ENCODE measurements at regions not wholly inside any gene's neighbourhood (a gene's known extent, or its start where the extent isn't known, plus 50 kb on each side); places are given as distances from the start of the nearest gene placed in this dataset.

DNA sequence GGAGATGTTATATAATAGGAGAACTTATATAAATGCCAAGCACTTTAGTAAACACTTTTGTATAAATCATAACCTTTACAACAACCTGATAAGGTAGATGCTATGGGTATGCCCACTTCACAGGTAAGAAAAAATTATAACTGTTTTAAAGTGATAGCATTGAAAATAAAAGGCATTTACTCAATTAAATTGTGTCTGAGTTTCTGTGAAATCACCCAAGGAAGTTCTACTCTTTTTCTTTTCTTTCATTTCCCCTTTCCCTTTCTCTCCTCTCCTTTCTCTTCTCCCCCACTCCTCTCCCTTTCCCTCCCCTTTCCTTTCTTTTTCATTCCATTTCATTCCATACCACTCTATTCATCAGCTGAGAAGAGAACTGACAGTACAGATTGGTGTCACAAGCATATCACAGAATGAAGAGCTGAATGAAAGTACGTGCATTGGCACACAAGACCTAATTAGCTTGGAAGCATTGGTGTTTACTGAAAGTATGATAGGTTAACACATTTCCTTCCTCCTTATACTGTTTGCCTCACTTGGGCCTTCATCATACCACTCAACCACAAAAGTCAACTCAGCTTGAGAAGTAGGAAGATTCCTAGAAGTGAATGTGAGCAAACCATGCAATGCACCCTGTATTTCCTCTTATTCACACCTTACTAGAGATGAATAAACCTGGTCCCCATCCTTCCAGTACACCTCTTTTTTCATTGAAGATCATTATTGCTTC, 117.9 kb upstream of the AGR3 start:
- no peaks in the 10 kb centered on the region for H3K4me1 ChIP-seq (ENCODE audit: control insufficient read depth, insufficient read depth, low read length)
- H3K9ac ChIP-seq (ENCODE audit: low read depth, low read length), result no peak overlapping the region
- no peaks in the 10 kb centered on the region for H3K9me3 ChIP-seq (ENCODE audit: control insufficient read depth, insufficient read depth, low read length)
- H3K27me3 ChIP-seq (ENCODE audit: control insufficient read depth, insufficient read depth, low read length), result no peaks in the 10 kb centered on the region
- H3K4me3 ChIP-seq (ENCODE audit: low read depth, low read length), result no peak overlapping the region
- H3K36me3 ChIP-seq (ENCODE audit: control insufficient read depth, insufficient read depth, low read length), result no peaks in the 10 kb centered on the region
- no peak overlapping the region for H3K27ac ChIP-seq (ENCODE audit: low read depth, low read length)

DNA sequence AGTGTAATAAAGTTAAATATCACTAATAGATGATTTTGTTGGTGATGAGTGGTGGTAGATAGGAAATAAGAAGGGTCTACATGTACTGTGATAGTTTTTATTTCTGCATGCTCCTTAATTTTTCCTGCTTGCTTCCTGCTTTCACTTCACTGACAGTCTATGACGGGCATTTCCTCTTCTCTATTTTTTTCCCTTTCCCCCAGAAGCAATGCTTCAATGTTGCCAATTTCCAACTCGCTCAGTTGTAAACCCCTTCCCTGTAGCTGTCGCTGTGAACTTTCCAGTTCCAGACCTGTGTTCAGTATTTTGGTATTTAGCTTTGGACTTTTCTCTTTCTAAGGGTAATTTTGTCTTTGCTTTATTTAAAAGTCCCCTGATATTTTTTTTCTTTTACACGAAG, 123.5 kb upstream of the AGR3 start:
- Histone ChIP-seq H3K4me1 (ENCODE audit: control insufficient read depth, insufficient read depth, low read length) (no peaks in the 10 kb centered on the region), H3K9ac (ENCODE audit: low read depth, low read length) (no peak overlapping the region), H3K4me3 (ENCODE audit: low read depth, low read length) (no peak overlapping the region), H3K9me3 (ENCODE audit: control insufficient read depth, insufficient read depth, low read length) (no peaks in the 10 kb centered on the region), H3K27me3 (ENCODE audit: control insufficient read depth, insufficient read depth, low read length) (no peaks in the 10 kb centered on the region), H3K27ac (ENCODE audit: low read depth, low read length) (no peak overlapping the region), H3K36me3 (ENCODE audit: control insufficient read depth, insufficient read depth, low read length) (no peaks in the 10 kb centered on the region)

DNA sequence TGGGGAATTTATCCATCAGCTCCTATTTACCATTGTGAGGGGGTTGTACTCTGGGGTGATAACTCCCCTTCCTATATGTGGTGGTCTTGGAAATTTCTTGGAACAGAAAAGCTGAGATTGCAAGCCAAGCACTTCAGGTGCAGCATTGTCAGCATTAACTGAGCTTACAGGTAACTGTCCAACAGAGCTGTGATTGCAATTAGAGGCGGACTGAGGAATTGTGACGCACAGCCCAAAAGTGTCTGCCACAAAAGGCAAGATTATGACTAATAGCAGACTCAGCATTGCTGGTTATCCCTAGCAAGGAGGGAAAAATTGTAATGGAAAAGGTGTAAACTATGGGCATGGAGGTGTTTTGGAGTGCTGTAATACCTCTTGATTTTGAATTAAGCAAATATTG, 126.1 kb upstream of the AGR3 start:
- Histone ChIP-seq H3K36me3 (ENCODE audit: control insufficient read depth, insufficient read depth, low read length) (no peaks in the 10 kb centered on the region), H3K9me3 (ENCODE audit: control insufficient read depth, insufficient read depth, low read length) (no peaks in the 10 kb centered on the region), H3K4me3 (ENCODE audit: low read depth, low read length) (no peak overlapping the region), H3K27ac (ENCODE audit: low read depth, low read length) (no peak overlapping the region), H3K4me1 (ENCODE audit: control insufficient read depth, insufficient read depth, low read length) (no peaks in the 10 kb centered on the region), H3K9ac (ENCODE audit: low read depth, low read length) (no peak overlapping the region), H3K27me3 (ENCODE audit: control insufficient read depth, insufficient read depth, low read length) (no peaks in the 10 kb centered on the region)

DNA sequence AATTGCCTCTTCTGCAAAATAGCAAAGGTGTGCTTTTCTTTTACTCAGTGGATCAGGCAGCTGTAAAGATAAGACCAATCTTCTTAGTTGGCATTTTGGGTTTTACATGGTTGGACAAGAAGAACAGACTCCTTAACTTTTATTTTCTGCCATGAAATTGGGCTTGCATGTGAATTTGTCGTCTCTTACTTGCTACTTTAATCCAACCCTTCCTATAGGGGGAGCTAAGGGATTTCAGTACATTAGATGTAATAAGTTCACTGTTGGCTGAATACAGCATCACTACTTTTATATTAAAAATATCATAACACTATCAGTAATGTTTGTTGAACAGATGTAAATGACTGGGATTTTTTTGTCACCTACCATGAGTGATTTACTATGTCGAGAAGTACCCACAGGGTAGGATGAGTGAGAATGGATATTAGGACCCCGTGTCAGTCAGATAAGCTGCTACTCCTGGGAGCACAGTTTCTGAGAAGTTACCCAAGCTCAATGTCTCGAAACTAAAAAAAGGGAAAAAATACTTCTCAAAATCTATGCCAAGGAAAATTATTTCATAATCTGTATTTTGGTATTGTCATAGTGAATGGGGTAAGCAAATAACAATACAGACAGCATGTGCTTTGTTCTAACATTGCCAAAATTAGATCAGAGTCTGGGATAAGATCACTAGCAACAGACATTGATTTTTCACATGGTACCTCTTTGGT, 127.4 kb upstream of the AGR3 start:
- H3K4me1 ChIP-seq (ENCODE audit: control insufficient read depth, insufficient read depth, low read length), result no peaks in the 10 kb centered on the region
- H3K9ac ChIP-seq (ENCODE audit: low read depth, low read length), result no peak overlapping the region
- no peaks in the 10 kb centered on the region for H3K36me3 ChIP-seq (ENCODE audit: control insufficient read depth, insufficient read depth, low read length)
- H3K27me3 ChIP-seq (ENCODE audit: control insufficient read depth, insufficient read depth, low read length), result no peaks in the 10 kb centered on the region
- no peak overlapping the region for H3K27ac ChIP-seq (ENCODE audit: low read depth, low read length)
- no peak overlapping the region for H3K4me3 ChIP-seq (ENCODE audit: low read depth, low read length)
- no peaks in the 10 kb centered on the region for H3K9me3 ChIP-seq (ENCODE audit: control insufficient read depth, insufficient read depth, low read length)

DNA sequence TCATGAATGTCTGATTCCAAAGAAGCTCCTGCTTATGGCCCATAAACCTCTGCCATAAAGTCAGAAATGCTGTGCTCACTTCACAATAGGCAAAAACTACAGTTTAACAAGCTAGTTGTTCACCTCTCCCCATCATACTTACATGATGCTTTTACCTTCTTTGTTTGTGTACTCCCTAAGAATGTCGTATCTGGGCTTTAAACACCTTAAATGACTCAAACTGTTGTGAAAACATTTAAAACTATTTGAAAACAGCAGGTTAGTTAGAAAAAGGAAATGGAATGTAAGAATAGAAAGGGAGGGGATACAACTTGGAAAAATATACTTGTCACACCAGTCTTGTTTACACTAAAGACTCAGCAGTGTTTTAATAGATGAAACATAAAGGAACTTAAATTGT, 128.2 kb upstream of the AGR3 start:
- no peak overlapping the region for H3K27ac ChIP-seq (ENCODE audit: low read depth, low read length)

DNA sequence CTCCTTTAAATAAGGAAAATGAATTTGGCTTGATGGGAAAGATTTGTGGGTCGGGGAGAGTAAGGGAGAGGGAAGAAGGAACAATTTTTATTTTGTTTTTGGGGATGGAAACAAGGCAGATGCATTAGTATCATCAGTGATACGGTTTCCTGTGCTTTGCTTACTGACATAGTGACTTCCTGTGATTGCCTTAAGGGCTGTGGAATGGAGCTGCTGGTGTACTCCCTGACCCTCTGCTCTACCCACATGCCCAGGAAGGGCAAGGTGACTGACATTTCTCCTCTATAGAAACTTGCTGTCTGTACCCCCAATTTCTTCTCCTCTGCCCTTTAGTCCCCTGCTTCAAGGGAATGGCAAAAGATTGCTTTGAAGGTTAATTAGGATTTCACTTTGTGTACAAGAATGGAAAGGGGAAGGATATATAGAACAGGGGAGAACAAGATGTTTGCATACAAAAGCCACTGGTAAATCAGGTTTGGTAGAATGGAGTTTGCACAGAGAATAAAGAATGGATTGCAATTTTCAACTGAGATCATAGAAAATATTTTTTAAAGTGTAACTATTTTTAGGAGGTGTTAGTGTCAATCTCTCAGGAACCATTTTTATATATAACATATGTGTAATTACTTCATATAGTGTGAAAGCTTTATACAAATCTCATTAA, 129.0 kb upstream of the AGR3 start:
- Histone ChIP-seq H3K27ac (ENCODE audit: low read depth, low read length) (no peak overlapping the region), H3K36me3 (ENCODE audit: control insufficient read depth, insufficient read depth, low read length) (no peaks in the 10 kb centered on the region), H3K9ac (ENCODE audit: low read depth, low read length) (no peak overlapping the region), H3K4me1 (ENCODE audit: control insufficient read depth, insufficient read depth, low read length) (no peaks in the 10 kb centered on the region), H3K4me3 (ENCODE audit: low read depth, low read length) (no peak overlapping the region), H3K9me3 (ENCODE audit: control insufficient read depth, insufficient read depth, low read length) (no peaks in the 10 kb centered on the region), H3K27me3 (ENCODE audit: control insufficient read depth, insufficient read depth, low read length) (no peaks in the 10 kb centered on the region)

More for the DNA sequence above, 128.2 kb upstream of the AGR3 start:
- no peaks in the 10 kb centered on the region for H3K36me3 ChIP-seq (ENCODE audit: control insufficient read depth, insufficient read depth, low read length)
- no peaks in the 10 kb centered on the region for H3K9me3 ChIP-seq (ENCODE audit: control insufficient read depth, insufficient read depth, low read length)
- no peaks in the 10 kb centered on the region for H3K4me1 ChIP-seq (ENCODE audit: control insufficient read depth, insufficient read depth, low read length)
- no peaks in the 10 kb centered on the region for H3K27me3 ChIP-seq (ENCODE audit: control insufficient read depth, insufficient read depth, low read length)
- H3K4me3 ChIP-seq (ENCODE audit: low read depth, low read length), result no peak overlapping the region
- H3K9ac ChIP-seq (ENCODE audit: low read depth, low read length), result no peak overlapping the region

DNA sequence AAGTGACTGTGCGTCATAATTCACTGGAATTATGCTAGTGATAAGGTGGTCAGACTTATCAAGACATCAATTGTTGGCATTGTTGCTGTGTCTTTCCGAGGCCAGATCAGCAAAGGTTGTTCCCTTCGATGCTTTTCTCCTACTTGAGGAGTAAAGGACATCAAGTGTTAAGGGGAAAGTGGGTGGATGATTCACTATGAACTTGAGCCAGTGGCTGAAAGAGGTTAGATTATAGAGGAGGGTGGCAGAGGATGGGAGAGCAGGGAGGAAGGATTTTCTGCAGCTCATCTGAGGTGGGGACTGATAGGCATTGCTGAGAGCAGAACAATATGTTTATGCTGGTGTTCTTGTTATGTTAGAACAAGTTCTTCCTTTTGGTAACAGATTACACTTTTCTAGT, 131.4 kb upstream of the AGR3 start:
- H3K27ac ChIP-seq (ENCODE audit: low read depth, low read length), result no peak overlapping the region
- H3K9ac ChIP-seq (ENCODE audit: low read depth, low read length), result no peak overlapping the region
- no peak overlapping the region for H3K4me3 ChIP-seq (ENCODE audit: low read depth, low read length)
- H3K27me3 ChIP-seq (ENCODE audit: control insufficient read depth, insufficient read depth, low read length), result no peaks in the 10 kb centered on the region
- H3K36me3 ChIP-seq (ENCODE audit: control insufficient read depth, insufficient read depth, low read length), result no peaks in the 10 kb centered on the region
- H3K4me1 ChIP-seq (ENCODE audit: control insufficient read depth, insufficient read depth, low read length), result no peaks in the 10 kb centered on the region
- H3K9me3 ChIP-seq (ENCODE audit: control insufficient read depth, insufficient read depth, low read length), result no peaks in the 10 kb centered on the region

DNA sequence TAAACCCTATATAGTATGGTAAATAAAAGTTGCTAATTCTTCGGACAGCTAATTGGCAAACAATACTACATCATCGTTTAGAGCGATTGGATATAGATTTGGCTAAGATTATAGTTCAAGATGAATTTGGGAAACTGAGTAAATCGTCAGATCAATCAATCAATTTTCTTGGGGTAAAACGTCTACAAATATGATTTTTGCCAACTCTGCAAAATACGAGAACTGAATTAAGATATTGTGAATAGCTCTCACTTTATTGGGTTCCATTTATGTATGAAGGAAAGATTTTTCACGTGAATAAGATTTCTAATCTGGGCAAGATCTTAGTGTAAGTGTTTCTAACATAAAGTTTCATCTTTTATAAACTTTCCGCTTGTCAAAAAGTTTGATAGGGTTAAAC, 132.9 kb upstream of the AGR3 start:
- no peaks in the 10 kb centered on the region for H3K36me3 ChIP-seq (ENCODE audit: control insufficient read depth, insufficient read depth, low read length)
- no peak overlapping the region for H3K27ac ChIP-seq (ENCODE audit: low read depth, low read length)
- H3K4me3 ChIP-seq (ENCODE audit: low read depth, low read length), result no peak overlapping the region
- H3K9ac ChIP-seq (ENCODE audit: low read depth, low read length), result no peak overlapping the region
- no peaks in the 10 kb centered on the region for H3K27me3 ChIP-seq (ENCODE audit: control insufficient read depth, insufficient read depth, low read length)
- no peaks in the 10 kb centered on the region for H3K4me1 ChIP-seq (ENCODE audit: control insufficient read depth, insufficient read depth, low read length)
- no peaks in the 10 kb centered on the region for H3K9me3 ChIP-seq (ENCODE audit: control insufficient read depth, insufficient read depth, low read length)

DNA sequence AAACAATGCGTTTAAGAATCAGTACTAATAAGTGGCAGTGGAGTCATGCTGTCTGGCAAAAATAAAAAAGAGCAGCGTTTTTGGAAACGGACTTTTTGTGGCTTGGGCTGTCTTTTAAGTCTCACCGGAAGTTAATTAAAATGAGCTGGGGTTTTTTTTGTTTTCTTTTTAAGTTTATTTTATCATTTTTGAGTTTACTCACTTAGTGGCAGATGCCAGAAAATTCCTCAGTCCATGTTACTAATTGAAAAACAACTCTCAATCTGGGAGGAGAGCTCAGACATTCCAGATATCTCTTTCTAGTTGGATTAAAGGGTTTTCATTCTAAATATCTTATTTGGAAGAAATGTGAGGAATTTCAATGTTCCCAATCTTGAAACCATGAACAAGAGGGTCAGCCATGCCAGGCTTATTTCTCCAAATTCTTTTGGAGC, 133.8 kb upstream of the AGR3 start:
- Histone ChIP-seq H3K27me3 (ENCODE audit: control insufficient read depth, insufficient read depth, low read length) (no peaks in the 10 kb centered on the region), H3K27ac (ENCODE audit: low read depth, low read length) (no peak overlapping the region), H3K9ac (ENCODE audit: low read depth, low read length) (no peak overlapping the region), H3K4me3 (ENCODE audit: low read depth, low read length) (no peak overlapping the region), H3K9me3 (ENCODE audit: control insufficient read depth, insufficient read depth, low read length) (no peaks in the 10 kb centered on the region), H3K4me1 (ENCODE audit: control insufficient read depth, insufficient read depth, low read length) (no peaks in the 10 kb centered on the region), H3K36me3 (ENCODE audit: control insufficient read depth, insufficient read depth, low read length) (no peaks in the 10 kb centered on the region)

DNA sequence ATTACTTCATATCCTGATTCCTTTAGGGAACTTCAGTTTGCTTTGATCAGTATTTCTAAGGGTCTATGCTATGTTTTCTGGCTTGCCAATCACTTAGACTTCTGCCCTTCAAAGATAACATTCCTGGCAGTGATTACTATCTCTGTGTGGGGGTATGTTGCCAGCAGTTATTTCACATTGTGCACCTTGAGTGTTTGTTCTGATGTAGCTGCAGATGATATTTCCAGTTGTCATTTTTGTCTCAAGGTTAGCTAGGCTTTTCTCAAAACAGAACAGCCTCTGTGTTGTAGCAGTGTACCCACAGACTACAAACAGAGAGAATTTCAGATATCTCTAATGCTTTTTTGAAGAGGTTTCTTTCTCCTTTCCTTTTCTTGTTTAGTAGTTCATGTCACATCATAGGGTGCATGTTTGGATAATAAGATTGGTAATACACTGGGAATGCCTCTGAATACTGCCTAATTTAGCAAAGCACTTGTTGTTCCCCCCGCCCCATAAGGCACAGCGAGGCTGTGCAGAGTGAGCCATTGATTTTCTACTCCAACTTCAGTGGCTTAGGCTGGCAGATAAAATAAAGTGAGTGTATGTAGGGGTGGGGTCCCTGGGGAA, 134.7 kb upstream of the AGR3 start:
- Histone ChIP-seq H3K36me3 (ENCODE audit: control insufficient read depth, insufficient read depth, low read length) (no peaks in the 10 kb centered on the region), H3K9ac (ENCODE audit: low read depth, low read length) (no peak overlapping the region), H3K9me3 (ENCODE audit: control insufficient read depth, insufficient read depth, low read length) (no peaks in the 10 kb centered on the region), H3K27me3 (ENCODE audit: control insufficient read depth, insufficient read depth, low read length) (no peaks in the 10 kb centered on the region), H3K4me1 (ENCODE audit: control insufficient read depth, insufficient read depth, low read length) (no peaks in the 10 kb centered on the region), H3K4me3 (ENCODE audit: low read depth, low read length) (no peak overlapping the region), H3K27ac (ENCODE audit: low read depth, low read length) (no peak overlapping the region)

DNA sequence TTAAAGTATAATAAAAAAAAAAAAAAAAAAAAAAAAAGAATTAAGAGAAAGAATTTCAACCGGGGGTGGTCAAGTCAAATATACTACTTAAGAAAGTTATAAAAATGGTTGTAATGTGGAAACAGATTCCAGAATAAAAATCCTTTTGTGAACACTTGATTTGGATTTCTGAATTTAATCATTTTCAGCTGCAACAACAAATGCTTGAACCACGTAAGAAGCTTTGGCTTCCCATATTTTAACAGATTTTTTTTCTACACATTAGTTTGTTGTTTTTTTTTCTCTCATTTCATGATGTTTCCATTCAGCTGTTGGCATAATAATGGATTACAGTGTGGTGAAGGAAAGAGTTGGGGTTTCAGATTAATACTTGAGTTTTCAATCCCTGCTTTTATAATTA, 137.3 kb upstream of the AGR3 start:
- no peak overlapping the region for H3K9ac ChIP-seq (ENCODE audit: low read depth, low read length)
- H3K27ac ChIP-seq (ENCODE audit: low read depth, low read length), result no peak overlapping the region
- H3K36me3 ChIP-seq (ENCODE audit: control insufficient read depth, insufficient read depth, low read length), result no peaks in the 10 kb centered on the region
- no peaks in the 10 kb centered on the region for H3K27me3 ChIP-seq (ENCODE audit: control insufficient read depth, insufficient read depth, low read length)
- H3K4me1 ChIP-seq (ENCODE audit: control insufficient read depth, insufficient read depth, low read length), result no peaks in the 10 kb centered on the region
- H3K4me3 ChIP-seq (ENCODE audit: low read depth, low read length), result no peak overlapping the region
- no peaks in the 10 kb centered on the region for H3K9me3 ChIP-seq (ENCODE audit: control insufficient read depth, insufficient read depth, low read length)

Measured in HUES48 (cell line).